ENCODE measurements at regions not wholly inside any gene's neighbourhood (a gene's known extent, or its start where the extent isn't known, plus 50 kb on each side); places are given as distances from the start of the nearest gene placed in this dataset.

GRCh38 chr2:8174641-8175257 is 507.1 kb upstream of the ID2 start:
- DNase-seq = no peak
- peaks cover 21% of the 10 kb centered on the region for H3K4me1 Mint-ChIP-seq
- H3K27ac ChIP-seq (ENCODE audit: low read depth, low read length) = no peak overlapping the region
- H3K4me1 ChIP-seq (ENCODE audit: control insufficient read depth, insufficient read depth, low read length) = peaks cover 3% of the 10 kb centered on the region
- H3K9me3 Mint-ChIP-seq = peaks cover 3% of the 10 kb centered on the region
- WGBS, 2 experiments (ENCODE audit: insufficient coverage in 1 of 2, insufficient read length in 1 of 2) = 93 to 100% methylated on average over 1 to 6 of the region's 6 CpGs
- no peak overlapping the region for H3K4me3 ChIP-seq (ENCODE audit: low read length)
- H3K36me3 Mint-ChIP-seq (ENCODE audit: low read depth) = no peaks in the 10 kb centered on the region
- no peaks in the 10 kb centered on the region for H3K9me3 ChIP-seq (ENCODE audit: control insufficient read depth, low read length)
- H3K27me3 Mint-ChIP-seq (ENCODE audit: insufficient read depth) = peaks cover 16% of the 10 kb centered on the region
- no peaks in the 10 kb centered on the region for H3K36me3 ChIP-seq (ENCODE audit: control insufficient read depth, insufficient read depth, low read length)
- peaks cover 10% of the 10 kb centered on the region for H3K27me3 ChIP-seq (ENCODE audit: control insufficient read depth, insufficient read depth, low read length, poor library complexity, severe bottlenecking)
- no peak for TF ChIP-seq CTCF (conservative IDR thresholded peaks at IDR 0.05)
- H3K27ac Mint-ChIP-seq = no peak overlapping the region
- H3K9ac ChIP-seq (ENCODE audit: extremely low read depth, low read length, poor library complexity, severe bottlenecking) = no peak overlapping the region
- H3K4me3 Mint-ChIP-seq = no peak overlapping the region

- DNase-seq = no peak
- no peak overlapping the region for H3K27ac Mint-ChIP-seq
- no peaks in the 10 kb centered on the region for H3K36me3 Mint-ChIP-seq (ENCODE audit: low read depth)
- Histone ChIP-seq H3K9ac (ENCODE audit: extremely low read depth, low read length, poor library complexity, severe bottlenecking) (no peak overlapping the region), H3K27me3 (ENCODE audit: control insufficient read depth, insufficient read depth, low read length, poor library complexity, severe bottlenecking) (peaks cover 7% of the 10 kb centered on the region), H3K36me3 (ENCODE audit: control insufficient read depth, insufficient read depth, low read length) (no peaks in the 10 kb centered on the region), H3K27ac (ENCODE audit: low read depth, low read length) (no peak overlapping the region), H3K4me1 (ENCODE audit: control insufficient read depth, insufficient read depth, low read length) (no peaks in the 10 kb centered on the region), H3K9me3 (ENCODE audit: control insufficient read depth, low read length) (no peaks in the 10 kb centered on the region), H3K4me3 (ENCODE audit: low read length) (no peak overlapping the region)
- peaks cover 2% of the 10 kb centered on the region for H3K4me1 Mint-ChIP-seq
- no peak for TF ChIP-seq CTCF (conservative IDR thresholded peaks at IDR 0.05)
- WGBS, 2 experiments (ENCODE audit: insufficient coverage in 1 of 2, insufficient read length in 1 of 2) = 88% methylated on average over 2 of the region's 2 CpGs; no CpG with 5 or more reads in 1 of the 2 experiments
- H3K27me3 Mint-ChIP-seq (ENCODE audit: insufficient read depth) = peaks cover 12% of the 10 kb centered on the region
- H3K9me3 Mint-ChIP-seq = peaks cover 5% of the 10 kb centered on the region
- no peak overlapping the region for H3K4me3 Mint-ChIP-seq
Observed at GRCh38 chr2:8176887-8177286, 505.0 kb upstream of the ID2 start.

- no peak overlapping the region for H3K4me3 ChIP-seq (ENCODE audit: low read length)
- no peaks in the 10 kb centered on the region for H3K4me1 Mint-ChIP-seq
- WGBS, 2 experiments (ENCODE audit: insufficient coverage in 1 of 2, insufficient read length in 1 of 2) = 88 to 100% methylated on average over 1 to 2 of the region's 2 CpGs
- H3K27ac Mint-ChIP-seq = no peak overlapping the region
- DNase-seq = no peak
- no peak for TF ChIP-seq CTCF (conservative IDR thresholded peaks at IDR 0.05)
- H3K9me3 Mint-ChIP-seq = peaks cover 5% of the 10 kb centered on the region
- no peaks in the 10 kb centered on the region for H3K9me3 ChIP-seq (ENCODE audit: control insufficient read depth, low read length)
- H3K27ac ChIP-seq (ENCODE audit: low read depth, low read length) = no peak overlapping the region
- H3K27me3 Mint-ChIP-seq (ENCODE audit: insufficient read depth) = peaks cover 7% of the 10 kb centered on the region
- no peaks in the 10 kb centered on the region for H3K36me3 Mint-ChIP-seq (ENCODE audit: low read depth)
- H3K4me1 ChIP-seq (ENCODE audit: control insufficient read depth, insufficient read depth, low read length) = no peaks in the 10 kb centered on the region
- H3K4me3 Mint-ChIP-seq = no peak overlapping the region
- peaks cover under 1% of the 10 kb centered on the region for H3K27me3 ChIP-seq (ENCODE audit: control insufficient read depth, insufficient read depth, low read length, poor library complexity, severe bottlenecking)
- no peak overlapping the region for H3K9ac ChIP-seq (ENCODE audit: extremely low read depth, low read length, poor library complexity, severe bottlenecking)
- no peaks in the 10 kb centered on the region for H3K36me3 ChIP-seq (ENCODE audit: control insufficient read depth, insufficient read depth, low read length)
Observed at GRCh38 chr2:8177566-8177965, 504.3 kb upstream of the ID2 start.

All from endodermal cell (in vitro differentiated cells).